ENCODE measurements at regions not wholly inside any gene's neighbourhood (a gene's known extent, or its start where the extent isn't known, plus 50 kb on each side); places are given as distances from the start of the nearest gene placed in this dataset.

DNA sequence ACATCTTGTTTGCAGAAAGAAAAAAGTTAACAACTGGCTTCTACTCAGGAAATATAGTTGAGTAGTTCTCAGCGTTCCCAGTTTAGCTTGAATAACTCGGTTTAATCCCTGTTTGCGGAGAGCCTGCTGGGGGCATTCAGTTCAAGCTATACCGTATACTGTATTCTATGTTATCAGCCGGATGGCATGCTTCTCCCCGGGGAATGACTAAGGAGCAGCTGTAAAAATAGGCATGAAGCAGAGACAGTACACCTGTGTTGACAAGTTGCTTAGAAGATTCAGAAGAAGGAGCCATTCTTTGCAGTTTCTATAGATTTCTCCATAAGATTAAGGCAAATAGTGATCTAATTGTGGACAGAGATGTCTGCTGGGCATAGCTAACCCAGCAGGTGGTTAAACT is 267.8 kb upstream of the NCAM2 start:
- Mint-ChIP-seq H3K27ac (no peak overlapping the region), H3K36me3 (no peaks in the 10 kb centered on the region), H3K9me3 (peaks cover 0 to 14% (median 2%) of the 10 kb centered on the region in 3 donors)

DNA sequence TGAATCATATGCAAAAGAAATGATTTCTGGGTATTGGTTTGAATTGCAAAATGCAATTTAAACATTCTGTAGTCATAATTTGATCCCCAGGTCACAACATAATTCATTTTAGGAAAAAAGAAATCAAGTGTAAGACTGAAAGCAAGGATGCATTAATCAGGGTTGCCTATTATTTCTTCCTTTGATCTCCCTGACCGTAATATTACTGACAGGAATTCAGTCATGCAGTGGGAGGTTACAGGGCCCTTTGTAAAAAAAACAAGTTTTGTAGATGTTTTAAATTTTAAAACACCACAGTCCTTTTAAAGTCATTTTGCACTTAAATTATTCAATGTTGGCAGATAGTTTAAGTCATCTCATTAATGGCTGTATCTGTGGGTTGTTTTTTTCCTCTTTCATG is 263.0 kb upstream of the NCAM2 start:
- Mint-ChIP-seq H3K9me3 (peaks cover 2 to 13% (median 3%) of the 10 kb centered on the region in 3 donors), H3K36me3 (no peaks in the 10 kb centered on the region), H3K4me3 (no peak overlapping the region), H3K27ac (no peak overlapping the region), H3K4me1 (peaks cover 0 to 2% (median 0%) of the 10 kb centered on the region in 3 donors), H3K27me3 (no peaks in the 10 kb centered on the region)

More for the DNA sequence above, 267.8 kb upstream of the NCAM2 start:
- H3K4me1 Mint-ChIP-seq, result peaks cover 0 to 2% (median 0%) of the 10 kb centered on the region in 3 donors
- H3K27me3 Mint-ChIP-seq, result no peaks in the 10 kb centered on the region
- no peak overlapping the region for H3K4me3 Mint-ChIP-seq

GRCh38 chr21:20737227-20737913 is 260.8 kb upstream of the NCAM2 start:
- H3K9me3 Mint-ChIP-seq, result peaks cover 2 to 3% (median 3%) of the 10 kb centered on the region in 3 donors
- H3K27ac Mint-ChIP-seq, result no peak overlapping the region
- peaks cover 0 to 2% (median 0%) of the 10 kb centered on the region in 3 donors for H3K4me1 Mint-ChIP-seq

GRCh38 chr21:20739421-20739820 is 258.8 kb upstream of the NCAM2 start:
- no peaks in the 10 kb centered on the region for H3K27me3 Mint-ChIP-seq
- H3K36me3 Mint-ChIP-seq, result no peaks in the 10 kb centered on the region
- peaks cover 2 to 3% (median 3%) of the 10 kb centered on the region in 3 donors for H3K9me3 Mint-ChIP-seq
- no peak overlapping the region for H3K27ac Mint-ChIP-seq
- no peak overlapping the region for H3K4me3 Mint-ChIP-seq
- H3K4me1 Mint-ChIP-seq, result peaks cover 0 to 2% (median 0%) of the 10 kb centered on the region in 3 donors

More at GRCh38 chr21:20737227-20737913, 260.8 kb upstream of the NCAM2 start:
- H3K27me3 Mint-ChIP-seq, result no peaks in the 10 kb centered on the region
- no peaks in the 10 kb centered on the region for H3K36me3 Mint-ChIP-seq
- no peak overlapping the region for H3K4me3 Mint-ChIP-seq

- H3K4me1 Mint-ChIP-seq, result no peaks in the 10 kb centered on the region
- H3K27me3 Mint-ChIP-seq, result no peaks in the 10 kb centered on the region
- H3K4me3 Mint-ChIP-seq, result no peak overlapping the region
- H3K9me3 Mint-ChIP-seq, result peaks cover under 1 to 2% (median 1%) of the 10 kb centered on the region in 3 donors
- H3K27ac Mint-ChIP-seq, result no peak overlapping the region
- H3K36me3 Mint-ChIP-seq, result no peaks in the 10 kb centered on the region
Measured at GRCh38 chr21:20741445-20741844, 256.8 kb upstream of the NCAM2 start.

- no peak overlapping the region for H3K27ac Mint-ChIP-seq
- H3K4me1 Mint-ChIP-seq, result no peaks in the 10 kb centered on the region
- no peaks in the 10 kb centered on the region for H3K27me3 Mint-ChIP-seq
- no peaks in the 10 kb centered on the region for H3K36me3 Mint-ChIP-seq
- H3K4me3 Mint-ChIP-seq, result no peak overlapping the region
- peaks cover 1 to 11% (median 2%) of the 10 kb centered on the region in 3 donors for H3K9me3 Mint-ChIP-seq
Measured at GRCh38 chr21:20760221-20760620, 238.0 kb upstream of the NCAM2 start.

- Mint-ChIP-seq H3K4me1 (no peaks in the 10 kb centered on the region), H3K27ac (no peak overlapping the region), H3K36me3 (no peaks in the 10 kb centered on the region), H3K4me3 (no peak overlapping the region), H3K27me3 (no peaks in the 10 kb centered on the region), H3K9me3 (peaks cover 2 to 7% (median 4%) of the 10 kb centered on the region in 3 donors)
Measured at GRCh38 chr21:20774737-20775136, 223.5 kb upstream of the NCAM2 start.

DNA sequence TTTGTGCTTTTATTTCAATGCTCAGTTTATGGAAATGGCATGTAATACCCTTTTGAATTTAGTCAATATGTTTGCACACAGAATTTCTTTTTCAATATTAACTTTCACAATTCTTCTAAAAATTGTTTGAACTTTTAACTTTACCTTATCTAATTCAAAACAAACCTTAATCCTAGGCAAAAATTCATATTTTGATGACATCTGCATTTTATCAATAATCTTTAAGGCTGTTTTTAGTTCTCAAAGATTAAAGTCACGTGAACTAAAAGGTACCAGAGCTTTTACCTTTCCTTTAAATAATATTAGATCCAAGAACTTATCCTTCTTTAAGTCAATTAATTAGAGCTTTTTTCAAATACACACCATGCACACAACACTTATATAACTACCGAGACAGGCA is 218.9 kb upstream of the NCAM2 start:
- no peaks in the 10 kb centered on the region for H3K36me3 Mint-ChIP-seq
- H3K4me3 Mint-ChIP-seq, result no peak overlapping the region
- H3K27me3 Mint-ChIP-seq, result no peaks in the 10 kb centered on the region
- no peak overlapping the region for H3K27ac Mint-ChIP-seq
- H3K4me1 Mint-ChIP-seq, result no peaks in the 10 kb centered on the region
- H3K9me3 Mint-ChIP-seq, result peaks cover 0 to 4% (median 2%) of the 10 kb centered on the region in 3 donors

GRCh38 chr21:20783611-20784010 is 214.6 kb upstream of the NCAM2 start:
- Mint-ChIP-seq H3K4me1 (no peaks in the 10 kb centered on the region), H3K4me3 (no peak overlapping the region), H3K9me3 (peaks cover 0 to 6% (median 0%) of the 10 kb centered on the region in 3 donors), H3K27ac (no peak overlapping the region), H3K36me3 (no peaks in the 10 kb centered on the region), H3K27me3 (no peaks in the 10 kb centered on the region)

DNA sequence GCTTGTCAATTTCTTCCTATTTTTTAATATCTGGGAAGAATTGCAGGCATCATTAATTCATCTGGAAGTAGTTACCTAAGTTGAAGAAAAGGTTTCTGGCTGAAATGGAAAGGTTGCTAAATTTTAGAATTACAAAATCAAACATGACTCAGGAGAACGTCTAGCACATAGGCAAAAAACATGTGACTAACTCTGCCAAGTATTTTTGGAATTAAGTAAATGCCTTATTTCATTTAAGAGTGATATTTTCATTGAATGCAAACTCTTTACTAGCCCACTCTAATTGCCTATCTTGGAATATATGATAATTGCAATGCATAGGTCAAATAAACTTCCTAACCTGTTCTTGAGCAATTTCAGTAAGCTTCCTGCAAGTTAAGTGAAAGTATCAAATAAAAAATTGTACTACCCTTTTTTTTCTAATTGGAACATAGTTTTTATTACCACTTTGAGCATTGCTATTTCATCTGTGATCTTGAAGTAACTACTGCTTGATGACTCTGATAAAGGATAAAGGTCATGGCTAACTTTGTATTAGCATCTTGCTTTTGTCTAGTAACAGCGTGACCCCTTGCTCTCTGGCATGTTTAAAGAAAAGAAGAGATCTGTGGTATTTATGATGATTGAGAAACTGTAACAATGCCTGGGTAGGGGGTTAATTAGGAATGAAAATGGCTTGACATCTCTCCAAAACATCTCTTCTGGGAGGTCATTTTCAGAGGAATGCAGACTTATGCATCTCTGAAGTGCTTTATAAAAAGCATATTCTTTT is 208.3 kb upstream of the NCAM2 start:
- no peaks in the 10 kb centered on the region for H3K27me3 Mint-ChIP-seq
- no peak overlapping the region for H3K27ac Mint-ChIP-seq
- no peaks in the 10 kb centered on the region for H3K4me1 Mint-ChIP-seq
- H3K9me3 Mint-ChIP-seq, result peaks cover 3 to 21% (median 5%) of the 10 kb centered on the region in 3 donors
- H3K36me3 Mint-ChIP-seq, result no peaks in the 10 kb centered on the region
- no peak overlapping the region for H3K4me3 Mint-ChIP-seq

DNA sequence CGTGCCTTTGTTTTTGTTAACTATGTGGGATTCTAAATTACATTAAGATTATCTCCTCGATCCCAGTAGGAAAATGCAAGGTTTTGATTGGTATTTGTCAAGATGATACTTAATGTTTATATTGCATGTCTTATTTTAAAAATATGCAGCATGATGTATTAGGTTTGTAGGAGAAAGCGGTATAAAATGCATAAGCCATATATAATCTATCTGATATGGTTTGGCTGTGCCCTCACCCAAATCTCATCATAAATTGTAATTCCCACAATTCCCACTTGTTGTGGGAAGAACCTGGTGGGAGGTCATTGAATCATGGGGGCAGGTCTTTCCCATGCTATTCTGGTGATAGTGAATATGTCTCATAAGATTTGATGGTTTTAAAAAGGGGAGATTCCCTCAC is 198.1 kb upstream of the NCAM2 start:
- Mint-ChIP-seq H3K27me3 (no peaks in the 10 kb centered on the region), H3K36me3 (no peaks in the 10 kb centered on the region), H3K4me1 (no peaks in the 10 kb centered on the region), H3K9me3 (peaks cover 3 to 7% (median 4%) of the 10 kb centered on the region in 3 donors), H3K27ac (no peak overlapping the region), H3K4me3 (no peak overlapping the region)

DNA sequence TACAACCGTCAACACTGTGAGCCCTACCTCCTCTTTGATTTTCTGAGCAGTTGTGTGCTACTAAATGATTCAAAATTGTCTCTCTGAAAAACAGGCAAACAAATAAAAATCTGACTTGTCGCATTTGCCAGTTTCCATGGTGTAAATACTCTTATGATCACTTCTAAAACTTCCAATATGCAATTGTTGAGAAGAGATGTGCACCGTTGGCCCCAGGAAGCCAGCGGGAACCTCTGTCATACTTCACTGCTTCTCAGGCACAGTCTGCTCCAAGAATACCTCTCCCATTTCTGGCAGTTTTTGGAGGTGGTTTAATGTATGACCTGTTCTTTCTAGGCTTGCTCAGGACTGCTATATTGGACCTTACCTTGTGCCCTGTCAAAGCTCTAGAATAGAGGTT is 196.0 kb upstream of the NCAM2 start:
- H3K27ac Mint-ChIP-seq, result no peak overlapping the region
- no peak overlapping the region for H3K4me3 Mint-ChIP-seq
- H3K27me3 Mint-ChIP-seq, result no peaks in the 10 kb centered on the region
- H3K9me3 Mint-ChIP-seq, result peaks cover 0 to 11% (median 0%) of the 10 kb centered on the region in 3 donors
- H3K4me1 Mint-ChIP-seq, result no peaks in the 10 kb centered on the region
- H3K36me3 Mint-ChIP-seq, result no peaks in the 10 kb centered on the region

DNA sequence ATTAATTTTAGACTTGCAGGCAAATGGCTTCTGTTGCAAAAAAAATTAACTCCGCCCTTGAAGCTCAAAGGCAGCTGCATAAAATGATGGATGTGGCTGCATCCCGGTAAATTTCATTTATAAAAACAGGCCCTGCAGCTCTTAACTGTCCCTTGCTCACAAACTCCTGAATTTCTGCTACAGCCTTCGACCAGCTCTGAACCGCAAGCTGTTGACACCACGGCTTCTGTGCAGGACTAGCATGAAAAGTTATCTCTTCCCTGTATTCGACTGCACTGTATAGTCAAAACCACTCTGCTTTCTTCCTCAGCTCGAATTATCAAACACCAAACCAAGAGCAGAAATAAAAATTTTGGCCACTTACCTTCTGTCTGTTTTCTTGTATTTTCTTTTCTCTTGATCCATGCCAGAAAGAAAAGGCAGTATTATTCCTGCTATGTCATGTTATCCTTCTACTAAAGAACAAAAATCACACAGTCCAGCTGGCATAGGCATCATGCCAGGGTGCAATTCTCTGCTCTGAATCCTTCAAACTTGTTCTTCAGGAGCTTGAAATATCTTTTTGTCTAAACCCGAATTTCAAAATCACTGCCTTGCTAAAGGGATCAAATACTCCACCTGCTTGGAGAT is 195.5 kb upstream of the NCAM2 start:
- Mint-ChIP-seq H3K9me3 (peaks cover 0 to 11% (median 0%) of the 10 kb centered on the region in 3 donors), H3K27me3 (no peaks in the 10 kb centered on the region), H3K4me3 (no peak overlapping the region), H3K36me3 (no peaks in the 10 kb centered on the region), H3K27ac (no peak overlapping the region), H3K4me1 (no peaks in the 10 kb centered on the region)

DNA sequence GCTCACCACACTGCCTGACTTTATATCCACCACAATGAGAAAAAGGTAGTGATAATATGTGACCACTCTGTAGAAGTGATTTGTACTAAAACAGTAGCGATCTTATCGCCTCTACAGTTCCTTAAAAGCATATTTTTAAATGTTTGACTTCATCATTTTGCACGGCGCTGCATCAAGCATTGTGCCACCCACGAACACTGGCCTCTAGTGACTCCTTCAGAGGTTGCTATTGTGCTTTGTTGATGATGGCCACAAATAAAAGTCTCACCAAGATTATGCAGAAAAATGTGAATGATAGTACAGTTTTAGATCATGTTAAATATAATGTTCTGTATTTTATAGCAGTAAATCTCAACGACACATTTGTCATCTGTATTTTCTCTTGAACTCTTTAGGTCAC is 186.5 kb upstream of the NCAM2 start:
- Mint-ChIP-seq H3K36me3 (no peaks in the 10 kb centered on the region), H3K27me3 (no peaks in the 10 kb centered on the region)

GRCh38 chr21:20814090-20814489 is 184.1 kb upstream of the NCAM2 start:
- H3K27ac Mint-ChIP-seq, result no peak overlapping the region
- no peak overlapping the region for H3K4me3 Mint-ChIP-seq
- H3K36me3 Mint-ChIP-seq, result no peaks in the 10 kb centered on the region
- peaks cover 0 to 28% (median 8%) of the 10 kb centered on the region in 3 donors for H3K9me3 Mint-ChIP-seq
- no peaks in the 10 kb centered on the region for H3K4me1 Mint-ChIP-seq
- no peaks in the 10 kb centered on the region for H3K27me3 Mint-ChIP-seq

More for the DNA sequence above, 186.5 kb upstream of the NCAM2 start:
- no peak overlapping the region for H3K4me3 Mint-ChIP-seq
- peaks cover 0 to 16% (median 8%) of the 10 kb centered on the region in 3 donors for H3K9me3 Mint-ChIP-seq
- H3K4me1 Mint-ChIP-seq, result no peaks in the 10 kb centered on the region
- H3K27ac Mint-ChIP-seq, result no peak overlapping the region

Data from IgD-negative memory B cell (primary cell).